Neural progenitor cell (in vitro differentiated cells): ENCODE measurements at regions not wholly inside any gene's neighbourhood (a gene's known extent, or its start where the extent isn't known, plus 50 kb on each side); places are given as distances from the start of the nearest gene placed in this dataset.

Experiments used
- DNase-seq: peaks from one replicate; pipeline ENCODE4 v3.0.0-alpha.2; 2016; ENCODE audit warnings: low spot score
- H2AFZ ChIP-seq: fragments of 200-600 bp; sonication (generic); replicated peaks from 2 replicates; pipeline ENCODE4 v1.6.1; 2016; ENCODE audit warnings: antibody characterized with exemption
- H3F3A ChIP-seq: fragments of 200-600 bp; sonication (generic); 2 replicates; pipeline ENCODE4 v1.6.1; 2016; ENCODE audit warnings: antibody characterized with exemption, low read depth
- H3K27ac ChIP-seq: fragments of 200-600 bp; sonication (generic); 2 replicates; pipeline ENCODE4 v1.5.1; 2016; ENCODE audit warnings: mild to moderate bottlenecking
- H3K27me3 ChIP-seq: fragments of 200-600 bp; sonication (generic); 2 replicates; pipeline ENCODE4 v1.6.1; 2016; ENCODE audit warnings: mild to moderate bottlenecking, moderate library complexity
- H3K36me3 ChIP-seq: fragments of 200-600 bp; sonication (generic); 2 replicates; pipeline ENCODE4 v1.5.1; 2016
- H3K4me1 ChIP-seq: fragments of 200-600 bp; sonication (generic); 2 replicates; pipeline ENCODE4 v1.6.1; 2016; ENCODE audit warnings: mixed run types
- H3K4me2 ChIP-seq: fragments of 200-600 bp; sonication (generic); 2 replicates; pipeline ENCODE4 v1.6.1; 2016
- H3K4me3 ChIP-seq: fragments of 200-600 bp; sonication (generic); 2 replicates; pipeline ENCODE4 v1.5.1; 2016
- H3K79me2 ChIP-seq: fragments of 200-600 bp; sonication (generic); 2 replicates; pipeline ENCODE4 v1.6.1; 2016; ENCODE audit warnings: low read depth
- H3K9ac ChIP-seq: fragments of 200-600 bp; sonication (generic); 2 replicates; pipeline ENCODE4 v1.6.1; 2016
- H3K9me3 ChIP-seq: fragments of 200-600 bp; sonication (generic); 2 replicates; pipeline ENCODE4 v1.5.1; 2016; ENCODE audit warnings: low read depth
- H4K20me1 ChIP-seq: fragments of 200-600 bp; sonication (generic); 2 replicates; pipeline ENCODE4 v1.6.1; 2016; ENCODE audit warnings: low read depth
- H3K27ac Mint-ChIP-seq: 3 replicates; pipeline ENCODE4 v1.8.0; 2021; ENCODE audit warnings: mixed read lengths
- H3K27me3 Mint-ChIP-seq: 2 replicates; pipeline ENCODE4 v1.8.0; 2022; ENCODE audit warnings: low read depth, mild to moderate bottlenecking, inconsistent platforms, moderate library complexity, mixed read lengths; ENCODE audit not compliant: insufficient read depth
- H3K36me3 Mint-ChIP-seq: 3 replicates; pipeline ENCODE4 v1.8.0; 2021; ENCODE audit warnings: mixed read lengths
- H3K4me1 Mint-ChIP-seq: 3 replicates; pipeline ENCODE4 v1.8.0; 2021; ENCODE audit warnings: mixed read lengths
- H3K4me3 Mint-ChIP-seq: 3 replicates; pipeline ENCODE4 v1.8.0; 2021; ENCODE audit warnings: mild to moderate bottlenecking, moderate library complexity, mixed read lengths
- H3K9me3 Mint-ChIP-seq: 3 replicates; pipeline ENCODE4 v1.8.0; 2020; ENCODE audit warnings: mixed read lengths
- CTCF ChIP-seq: fragments of 200-600 bp; sonication (generic); IDR thresholded peaks from 2 replicates; pipeline ENCODE4 v1.5.1; 2017; ENCODE audit warnings: antibody characterized with exemption, mild to moderate bottlenecking
- EZH2 ChIP-seq: fragments of 200-600 bp; sonication (generic); IDR thresholded peaks from 2 replicates; pipeline ENCODE4 v1.6.1; 2017; ENCODE audit warnings: antibody characterized with exemption, mild to moderate bottlenecking, moderate library complexity
- EZH2phosphoT487 ChIP-seq: fragments of 200-600 bp; sonication (generic); IDR thresholded peaks from 2 replicates; pipeline ENCODE4 v1.6.1; 2017; ENCODE audit warnings: antibody characterized with exemption

- Histone ChIP-seq H3K4me2 (no peak overlapping the region), H3K9me3 (peaks cover 4% of the 10 kb centered on the region), H3K79me2 (no peaks in the 10 kb centered on the region), H3K27ac (no peak overlapping the region), H3K36me3 (no peaks in the 10 kb centered on the region), H2AFZ (no peak overlapping the region), H3K4me3 (no peak overlapping the region), H3K4me1 (no peaks in the 10 kb centered on the region), H4K20me1 (no peaks in the 10 kb centered on the region), H3F3A (no peaks in the 10 kb centered on the region), H3K9ac (no peak overlapping the region), H3K27me3 (no peaks in the 10 kb centered on the region)
- Mint-ChIP-seq H3K27me3 (no peaks in the 10 kb centered on the region), H3K9me3 (peaks cover 10% of the 10 kb centered on the region), H3K4me3 (no peak overlapping the region), H3K36me3 (no peaks in the 10 kb centered on the region), H3K4me1 (no peaks in the 10 kb centered on the region), H3K27ac (no peak overlapping the region)
- no peak for DNase-seq
- no peak for TF ChIP-seq CTCF
- TF ChIP-seq EZH2, result no peak
- TF ChIP-seq EZH2phosphoT487, result no peak
Observed at GRCh38 chr2:184137955-184138354, 460.4 kb upstream of the ZNF804A start.

GRCh38 chr2:184141866-184142265 lies 456.5 kb upstream of the ZNF804A start:
- H3K36me3 ChIP-seq, result no peaks in the 10 kb centered on the region
- no peak overlapping the region for H3K4me3 ChIP-seq
- no peaks in the 10 kb centered on the region for H3K9me3 Mint-ChIP-seq
- no peak overlapping the region for H3K9ac ChIP-seq
- no peaks in the 10 kb centered on the region for H3K27me3 Mint-ChIP-seq
- no peaks in the 10 kb centered on the region for H3K79me2 ChIP-seq
- H3K9me3 ChIP-seq, result no peaks in the 10 kb centered on the region
- no peak overlapping the region for H3K27ac Mint-ChIP-seq
- H3K4me3 Mint-ChIP-seq, result no peak overlapping the region
- H3K27ac ChIP-seq, result no peak overlapping the region
- H4K20me1 ChIP-seq, result no peaks in the 10 kb centered on the region
- DNase-seq, result no peak
- no peaks in the 10 kb centered on the region for H3K27me3 ChIP-seq
- H3F3A ChIP-seq, result no peaks in the 10 kb centered on the region
- H3K4me1 ChIP-seq, result no peaks in the 10 kb centered on the region
- H3K4me1 Mint-ChIP-seq, result no peaks in the 10 kb centered on the region
- no peak overlapping the region for H3K4me2 ChIP-seq
- no peak for TF ChIP-seq EZH2
- TF ChIP-seq EZH2phosphoT487, result no peak
- no peak for TF ChIP-seq CTCF
- H2AFZ ChIP-seq, result no peak overlapping the region
- H3K36me3 Mint-ChIP-seq, result no peaks in the 10 kb centered on the region

DNA sequence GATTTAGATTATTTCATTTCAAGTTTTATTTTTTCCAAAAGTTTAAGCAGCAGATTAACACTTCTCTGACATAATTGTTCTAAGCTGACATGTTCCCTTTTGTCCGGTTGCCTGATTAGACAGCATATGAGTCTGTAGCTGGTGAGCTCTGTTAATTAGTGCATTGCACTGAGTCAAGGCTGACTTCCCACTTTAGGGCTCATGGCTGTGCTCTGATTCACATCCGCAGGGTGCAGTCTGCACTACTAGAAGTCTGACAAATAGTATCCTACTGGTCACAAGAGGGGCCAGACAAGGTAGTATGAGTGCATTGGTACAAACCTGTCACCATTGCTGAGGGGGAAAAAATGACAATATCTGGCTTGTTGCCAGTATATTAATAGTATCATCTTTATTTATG lies 443.9 kb upstream of the ZNF804A start:
- H2AFZ ChIP-seq, result no peak overlapping the region
- Mint-ChIP-seq H3K9me3 (peaks cover 12% of the 10 kb centered on the region), H3K4me3 (no peak overlapping the region), H3K27me3 (peaks cover 2% of the 10 kb centered on the region), H3K4me1 (peaks cover 4% of the 10 kb centered on the region), H3K36me3 (peaks cover 5% of the 10 kb centered on the region), H3K27ac (peak overlapping the region; percentile 76)
- no peaks in the 10 kb centered on the region for H3F3A ChIP-seq
- no peak overlapping the region for H3K4me2 ChIP-seq
- no peaks in the 10 kb centered on the region for H3K79me2 ChIP-seq
- H3K27me3 ChIP-seq, result no peaks in the 10 kb centered on the region
- H3K4me3 ChIP-seq, result no peak overlapping the region
- DNase-seq, result peak; percentile 11
- no peak for TF ChIP-seq EZH2phosphoT487
- no peak for TF ChIP-seq CTCF
- TF ChIP-seq EZH2, result no peak
- H4K20me1 ChIP-seq, result no peaks in the 10 kb centered on the region
- no peaks in the 10 kb centered on the region for H3K36me3 ChIP-seq
- no peaks in the 10 kb centered on the region for H3K4me1 ChIP-seq
- no peak overlapping the region for H3K9ac ChIP-seq
- no peaks in the 10 kb centered on the region for H3K9me3 ChIP-seq
- H3K27ac ChIP-seq, result no peak overlapping the region
